ENCODE measurements at regions not wholly inside any gene's neighbourhood (a gene's known extent, or its start where the extent isn't known, plus 50 kb on each side); places are given as distances from the start of the nearest gene placed in this dataset.

DNA sequence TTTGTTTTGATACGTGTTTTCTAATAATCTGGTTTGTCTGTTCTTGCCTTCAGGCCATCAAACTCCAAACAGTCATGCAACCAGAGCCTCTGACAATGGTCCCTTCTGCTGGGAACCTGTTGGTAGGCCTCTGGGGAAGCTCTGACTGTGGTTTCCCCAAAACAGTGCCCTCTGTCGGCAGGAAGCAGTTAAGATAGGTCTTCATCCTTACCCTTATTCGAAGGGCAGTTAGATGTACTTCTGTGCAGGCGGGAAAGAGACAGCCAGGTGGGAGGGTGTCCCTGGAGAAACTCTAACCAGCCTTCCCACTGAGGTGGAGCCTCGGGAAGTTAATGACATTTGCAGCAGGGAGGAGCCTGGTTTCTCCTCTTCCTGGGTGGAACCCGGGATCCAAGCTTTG is 81.6 kb upstream of the CHMP2B start:
- TF ChIP-seq, protein P1, sequence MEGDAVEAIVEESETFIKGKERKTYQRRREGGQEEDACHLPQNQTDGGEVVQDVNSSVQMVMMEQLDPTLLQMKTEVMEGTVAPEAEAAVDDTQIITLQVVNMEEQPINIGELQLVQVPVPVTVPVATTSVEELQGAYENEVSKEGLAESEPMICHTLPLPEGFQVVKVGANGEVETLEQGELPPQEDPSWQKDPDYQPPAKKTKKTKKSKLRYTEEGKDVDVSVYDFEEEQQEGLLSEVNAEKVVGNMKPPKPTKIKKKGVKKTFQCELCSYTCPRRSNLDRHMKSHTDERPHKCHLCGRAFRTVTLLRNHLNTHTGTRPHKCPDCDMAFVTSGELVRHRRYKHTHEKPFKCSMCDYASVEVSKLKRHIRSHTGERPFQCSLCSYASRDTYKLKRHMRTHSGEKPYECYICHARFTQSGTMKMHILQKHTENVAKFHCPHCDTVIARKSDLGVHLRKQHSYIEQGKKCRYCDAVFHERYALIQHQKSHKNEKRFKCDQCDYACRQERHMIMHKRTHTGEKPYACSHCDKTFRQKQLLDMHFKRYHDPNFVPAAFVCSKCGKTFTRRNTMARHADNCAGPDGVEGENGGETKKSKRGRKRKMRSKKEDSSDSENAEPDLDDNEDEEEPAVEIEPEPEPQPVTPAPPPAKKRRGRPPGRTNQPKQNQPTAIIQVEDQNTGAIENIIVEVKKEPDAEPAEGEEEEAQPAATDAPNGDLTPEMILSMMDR (IDR thresholded peaks at IDR 0.05): no peak
- no peak for TF ChIP-seq POLR2A (IDR thresholded peaks at IDR 0.05)

All from testis (tissue), 2 donors.